ENCODE measurements at regions not wholly inside any gene's neighbourhood (a gene's known extent, or its start where the extent isn't known, plus 50 kb on each side); places are given as distances from the start of the nearest gene placed in this dataset.

DNA sequence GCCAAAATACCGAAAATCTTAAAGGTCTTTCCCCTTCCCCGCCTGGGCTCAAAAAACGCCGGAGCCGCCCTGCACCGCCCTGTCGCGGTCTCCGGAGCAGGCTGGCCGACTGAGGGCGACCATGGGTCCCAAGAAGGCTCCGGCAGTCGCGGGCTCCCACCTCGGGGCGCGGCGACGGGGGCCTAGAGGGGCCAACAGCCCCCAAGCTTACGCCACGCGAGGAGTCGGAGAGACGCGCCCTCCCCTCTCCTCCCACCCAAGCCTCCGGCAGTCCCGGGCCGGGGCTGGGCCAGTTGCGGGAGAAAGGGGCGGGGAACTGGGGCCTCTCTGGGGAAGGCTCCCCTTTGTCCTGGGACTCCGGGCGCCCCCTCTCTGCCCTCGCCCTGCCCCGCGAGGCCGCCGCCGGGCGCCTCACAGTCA, 69.2 kb downstream of the GOLGA8B start:
- Histone ChIP-seq H3K4me2 (ENCODE audit: low read length) (peak overlapping the region; percentile 82), H3K27me3 (ENCODE audit: control insufficient read depth, low read length) (peaks cover 60% of the 10 kb centered on the region)
- TF ChIP-seq, protein P1, sequence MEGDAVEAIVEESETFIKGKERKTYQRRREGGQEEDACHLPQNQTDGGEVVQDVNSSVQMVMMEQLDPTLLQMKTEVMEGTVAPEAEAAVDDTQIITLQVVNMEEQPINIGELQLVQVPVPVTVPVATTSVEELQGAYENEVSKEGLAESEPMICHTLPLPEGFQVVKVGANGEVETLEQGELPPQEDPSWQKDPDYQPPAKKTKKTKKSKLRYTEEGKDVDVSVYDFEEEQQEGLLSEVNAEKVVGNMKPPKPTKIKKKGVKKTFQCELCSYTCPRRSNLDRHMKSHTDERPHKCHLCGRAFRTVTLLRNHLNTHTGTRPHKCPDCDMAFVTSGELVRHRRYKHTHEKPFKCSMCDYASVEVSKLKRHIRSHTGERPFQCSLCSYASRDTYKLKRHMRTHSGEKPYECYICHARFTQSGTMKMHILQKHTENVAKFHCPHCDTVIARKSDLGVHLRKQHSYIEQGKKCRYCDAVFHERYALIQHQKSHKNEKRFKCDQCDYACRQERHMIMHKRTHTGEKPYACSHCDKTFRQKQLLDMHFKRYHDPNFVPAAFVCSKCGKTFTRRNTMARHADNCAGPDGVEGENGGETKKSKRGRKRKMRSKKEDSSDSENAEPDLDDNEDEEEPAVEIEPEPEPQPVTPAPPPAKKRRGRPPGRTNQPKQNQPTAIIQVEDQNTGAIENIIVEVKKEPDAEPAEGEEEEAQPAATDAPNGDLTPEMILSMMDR (IDR thresholded peaks at IDR 0.05; ENCODE audit: low read depth, low read length, poor library complexity, severe bottlenecking) = no peak
- TF ChIP-seq EZH2phosphoT487 (IDR thresholded peaks at IDR 0.05; ENCODE audit: borderline replicate concordance, low read length) = no peak; the same call in 1 of the 2 replicates

DNA sequence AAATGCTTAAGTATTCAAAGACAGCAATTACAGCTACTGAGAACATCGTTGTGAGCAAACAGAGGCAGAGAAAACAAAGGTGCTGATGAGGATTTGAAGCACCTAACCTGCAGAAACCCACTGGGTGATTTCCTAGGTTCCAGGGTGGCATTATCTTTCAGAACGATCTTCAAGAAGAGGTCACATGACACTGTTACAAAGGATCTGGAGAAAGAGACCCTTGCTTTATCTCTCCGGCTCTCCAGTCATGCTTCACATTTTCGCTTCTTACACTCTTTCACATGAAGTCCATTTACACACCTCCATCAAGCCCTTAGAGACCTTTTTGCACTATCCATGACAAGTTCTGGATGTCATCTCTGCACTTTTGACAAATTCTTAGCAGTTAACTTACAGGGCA, 70.8 kb downstream of the GOLGA8B start:
- Histone ChIP-seq H3K4me3 (ENCODE audit: low read length) (no peak overlapping the region), H3K27me3 (ENCODE audit: control insufficient read depth, low read length) (peaks cover 57% of the 10 kb centered on the region), H3K4me1 (ENCODE audit: control insufficient read depth, low read length) (peaks cover 23% of the 10 kb centered on the region), H3K79me2 (ENCODE audit: control insufficient read depth, low read length) (no peaks in the 10 kb centered on the region), H3K27ac (ENCODE audit: low read depth, low read length) (no peak overlapping the region), H3K4me2 (ENCODE audit: low read length) (no peak overlapping the region), H4K20me1 (ENCODE audit: control insufficient read depth, insufficient read depth, low read depth, low read length) (no peaks in the 10 kb centered on the region), H3K36me3 (ENCODE audit: control insufficient read depth, low read length) (no peaks in the 10 kb centered on the region), H3F3A (ENCODE audit: control insufficient read depth, insufficient read depth) (peaks cover 6% of the 10 kb centered on the region), H3K9me3 (ENCODE audit: control insufficient read depth, insufficient read depth, low read length) (no peaks in the 10 kb centered on the region), H3K9me2 (replicated peaks; ENCODE audit: control insufficient read depth, low read length) (no peaks in the 10 kb centered on the region)
- no peak for TF ChIP-seq EZH2phosphoT487 (IDR thresholded peaks at IDR 0.05; ENCODE audit: borderline replicate concordance, low read length)
- TF ChIP-seq, protein P1 (IDR thresholded peaks at IDR 0.05; ENCODE audit: low read depth, low read length, poor library complexity, severe bottlenecking) = no peak

More for the DNA sequence above, 69.2 kb downstream of the GOLGA8B start:
- Histone ChIP-seq H3K4me1 (ENCODE audit: control insufficient read depth, low read length) (peaks cover 23% of the 10 kb centered on the region), H3K9me2 (replicated peaks; ENCODE audit: control insufficient read depth, low read length) (no peaks in the 10 kb centered on the region), H4K20me1 (ENCODE audit: control insufficient read depth, insufficient read depth, low read depth, low read length) (no peaks in the 10 kb centered on the region), H3F3A (ENCODE audit: control insufficient read depth, insufficient read depth) (peaks cover 6% of the 10 kb centered on the region), H3K36me3 (ENCODE audit: control insufficient read depth, low read length) (no peaks in the 10 kb centered on the region), H3K79me2 (ENCODE audit: control insufficient read depth, low read length) (no peaks in the 10 kb centered on the region), H3K27ac (ENCODE audit: low read depth, low read length) (no peak overlapping the region), H3K9me3 (ENCODE audit: control insufficient read depth, insufficient read depth, low read length) (no peaks in the 10 kb centered on the region), H3K4me3 (ENCODE audit: low read length) (peak overlapping the region; percentile 72)

DNA sequence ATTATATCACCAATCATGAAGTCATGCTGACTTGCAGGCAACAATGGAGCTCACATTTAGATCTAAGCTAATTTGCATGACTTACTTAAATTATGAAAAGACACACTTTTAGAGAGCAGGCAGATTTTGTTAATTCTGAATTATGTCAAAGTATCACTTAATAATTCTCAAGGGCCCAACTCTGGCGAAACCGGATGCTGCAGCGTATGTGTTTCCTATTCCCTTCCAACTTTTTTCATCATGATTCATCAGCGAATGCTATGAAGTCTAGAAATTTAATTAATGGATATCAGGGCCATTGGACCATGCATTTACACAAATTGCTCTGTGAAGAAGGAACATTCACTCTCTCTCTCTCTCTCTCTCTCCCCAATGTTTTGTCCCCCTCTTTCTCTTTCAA, 63.5 kb upstream of the GOLGA8A start:
- Histone ChIP-seq H3K4me2 (ENCODE audit: low read length) (no peak overlapping the region), H3K4me1 (ENCODE audit: control insufficient read depth, low read length) (0 out of 2 replicates have a peak, but pooled peaks cover 3% of the 10 kb centered on the region), H3K9me3 (ENCODE audit: control insufficient read depth, insufficient read depth, low read length) (no peaks in the 10 kb centered on the region), H3K4me3 (ENCODE audit: low read length) (no peak overlapping the region), H3K36me3 (ENCODE audit: control insufficient read depth, low read length) (no peaks in the 10 kb centered on the region), H4K20me1 (ENCODE audit: control insufficient read depth, insufficient read depth, low read depth, low read length) (no peaks in the 10 kb centered on the region), H3K27ac (ENCODE audit: low read depth, low read length) (no peak overlapping the region), H3K79me2 (ENCODE audit: control insufficient read depth, low read length) (no peaks in the 10 kb centered on the region), H3K27me3 (ENCODE audit: control insufficient read depth, low read length) (peaks cover 30% of the 10 kb centered on the region), H3F3A (ENCODE audit: control insufficient read depth, insufficient read depth) (no peaks in the 10 kb centered on the region), H3K9me2 (replicated peaks; ENCODE audit: control insufficient read depth, low read length) (no peaks in the 10 kb centered on the region)
- no peak for TF ChIP-seq EZH2phosphoT487 (IDR thresholded peaks at IDR 0.05; ENCODE audit: borderline replicate concordance, low read length)
- TF ChIP-seq, protein P1 (IDR thresholded peaks at IDR 0.05; ENCODE audit: low read depth, low read length, poor library complexity, severe bottlenecking) = no peak
